ENCODE measurements at regions not wholly inside any gene's neighbourhood (a gene's known extent, or its start where the extent isn't known, plus 50 kb on each side); places are given as distances from the start of the nearest gene placed in this dataset.
"Not testable (repeated sequence)": the region's sequence is repeated elsewhere in the genome, so short reads cannot be mapped to it uniquely, and the experiment has no call there.

DNA sequence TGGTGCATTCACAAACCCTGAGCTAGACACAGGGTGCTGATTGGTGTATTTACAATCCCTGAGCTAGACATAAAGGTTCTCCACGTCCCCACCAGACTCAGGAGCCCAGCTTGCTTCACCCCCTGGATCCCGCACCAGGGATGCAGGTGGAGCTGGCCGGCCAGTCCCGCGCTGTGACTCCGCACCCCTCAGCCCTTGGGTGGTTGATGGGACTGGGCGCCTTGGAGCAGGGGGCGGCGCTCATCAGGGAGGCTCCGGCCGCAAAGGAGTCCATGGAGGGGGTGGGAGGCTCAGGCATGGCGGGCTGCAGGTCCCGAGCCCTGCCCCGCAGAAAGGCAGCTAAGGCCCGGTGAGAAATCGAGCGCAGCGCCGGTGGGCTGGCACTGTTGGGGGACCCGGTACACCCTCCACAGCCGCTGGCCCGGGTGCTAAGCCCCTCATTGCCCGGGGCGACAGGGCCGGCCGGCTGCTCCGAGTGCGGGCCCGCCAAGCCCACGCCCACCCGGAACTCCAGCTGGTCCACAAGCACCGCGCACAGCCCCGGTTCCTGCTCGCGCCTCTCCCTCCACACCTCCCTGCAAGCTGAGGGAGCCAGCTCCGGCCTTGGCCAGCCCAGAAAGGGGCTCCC lies 167.6 kb downstream of the VEGFC start:
- not testable (repeated sequence) for TF ChIP-seq POLR2A (IDR thresholded peaks at IDR 0.05; ENCODE audit: borderline replicate concordance, extremely low read depth, insufficient read depth, insufficient read length); CEBPB (IDR thresholded peaks at IDR 0.05; ENCODE audit: low read depth); FOSL1 (IDR thresholded peaks at IDR 0.05; ENCODE audit: low read depth); SP1 (IDR thresholded peaks at IDR 0.05; ENCODE audit: low read depth); POLR2AphosphoS5 (IDR thresholded peaks at IDR 0.05; ENCODE audit: low read depth, low read length); EZH2 (IDR thresholded peaks at IDR 0.05); ZNF274 (IDR thresholded peaks at IDR 0.05; ENCODE audit: low read depth, low read length); EGR1 (IDR thresholded peaks at IDR 0.05; ENCODE audit: low read depth); JUND (IDR thresholded peaks at IDR 0.05)
- TF ChIP-seq, protein P1, sequence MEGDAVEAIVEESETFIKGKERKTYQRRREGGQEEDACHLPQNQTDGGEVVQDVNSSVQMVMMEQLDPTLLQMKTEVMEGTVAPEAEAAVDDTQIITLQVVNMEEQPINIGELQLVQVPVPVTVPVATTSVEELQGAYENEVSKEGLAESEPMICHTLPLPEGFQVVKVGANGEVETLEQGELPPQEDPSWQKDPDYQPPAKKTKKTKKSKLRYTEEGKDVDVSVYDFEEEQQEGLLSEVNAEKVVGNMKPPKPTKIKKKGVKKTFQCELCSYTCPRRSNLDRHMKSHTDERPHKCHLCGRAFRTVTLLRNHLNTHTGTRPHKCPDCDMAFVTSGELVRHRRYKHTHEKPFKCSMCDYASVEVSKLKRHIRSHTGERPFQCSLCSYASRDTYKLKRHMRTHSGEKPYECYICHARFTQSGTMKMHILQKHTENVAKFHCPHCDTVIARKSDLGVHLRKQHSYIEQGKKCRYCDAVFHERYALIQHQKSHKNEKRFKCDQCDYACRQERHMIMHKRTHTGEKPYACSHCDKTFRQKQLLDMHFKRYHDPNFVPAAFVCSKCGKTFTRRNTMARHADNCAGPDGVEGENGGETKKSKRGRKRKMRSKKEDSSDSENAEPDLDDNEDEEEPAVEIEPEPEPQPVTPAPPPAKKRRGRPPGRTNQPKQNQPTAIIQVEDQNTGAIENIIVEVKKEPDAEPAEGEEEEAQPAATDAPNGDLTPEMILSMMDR (IDR thresholded peaks at IDR 0.05 in 2 of 3, conservative IDR thresholded peaks at IDR 0.05 in 1 of 3; ENCODE audit: borderline replicate concordance in 1 of 3, insufficient read depth in 1 of 3, low read depth in 2 of 3, low read length in 2 of 3), result not testable (repeated sequence)
- TF ChIP-seq, protein P2, sequence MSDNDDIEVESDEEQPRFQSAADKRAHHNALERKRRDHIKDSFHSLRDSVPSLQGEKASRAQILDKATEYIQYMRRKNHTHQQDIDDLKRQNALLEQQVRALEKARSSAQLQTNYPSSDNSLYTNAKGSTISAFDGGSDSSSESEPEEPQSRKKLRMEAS (IDR thresholded peaks at IDR 0.05), result not testable (repeated sequence)
- TF ChIP-seq, protein P3, sequence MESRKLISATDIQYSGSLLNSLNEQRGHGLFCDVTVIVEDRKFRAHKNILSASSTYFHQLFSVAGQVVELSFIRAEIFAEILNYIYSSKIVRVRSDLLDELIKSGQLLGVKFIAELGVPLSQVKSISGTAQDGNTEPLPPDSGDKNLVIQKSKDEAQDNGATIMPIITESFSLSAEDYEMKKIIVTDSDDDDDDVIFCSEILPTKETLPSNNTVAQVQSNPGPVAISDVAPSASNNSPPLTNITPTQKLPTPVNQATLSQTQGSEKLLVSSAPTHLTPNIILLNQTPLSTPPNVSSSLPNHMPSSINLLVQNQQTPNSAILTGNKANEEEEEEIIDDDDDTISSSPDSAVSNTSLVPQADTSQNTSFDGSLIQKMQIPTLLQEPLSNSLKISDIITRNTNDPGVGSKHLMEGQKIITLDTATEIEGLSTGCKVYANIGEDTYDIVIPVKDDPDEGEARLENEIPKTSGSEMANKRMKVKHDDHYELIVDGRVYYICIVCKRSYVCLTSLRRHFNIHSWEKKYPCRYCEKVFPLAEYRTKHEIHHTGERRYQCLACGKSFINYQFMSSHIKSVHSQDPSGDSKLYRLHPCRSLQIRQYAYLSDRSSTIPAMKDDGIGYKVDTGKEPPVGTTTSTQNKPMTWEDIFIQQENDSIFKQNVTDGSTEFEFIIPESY (IDR thresholded peaks at IDR 0.05; ENCODE audit: extremely low read depth, insufficient replicate concordance, low read length), result not testable (repeated sequence)
- TF ChIP-seq, protein P4, sequence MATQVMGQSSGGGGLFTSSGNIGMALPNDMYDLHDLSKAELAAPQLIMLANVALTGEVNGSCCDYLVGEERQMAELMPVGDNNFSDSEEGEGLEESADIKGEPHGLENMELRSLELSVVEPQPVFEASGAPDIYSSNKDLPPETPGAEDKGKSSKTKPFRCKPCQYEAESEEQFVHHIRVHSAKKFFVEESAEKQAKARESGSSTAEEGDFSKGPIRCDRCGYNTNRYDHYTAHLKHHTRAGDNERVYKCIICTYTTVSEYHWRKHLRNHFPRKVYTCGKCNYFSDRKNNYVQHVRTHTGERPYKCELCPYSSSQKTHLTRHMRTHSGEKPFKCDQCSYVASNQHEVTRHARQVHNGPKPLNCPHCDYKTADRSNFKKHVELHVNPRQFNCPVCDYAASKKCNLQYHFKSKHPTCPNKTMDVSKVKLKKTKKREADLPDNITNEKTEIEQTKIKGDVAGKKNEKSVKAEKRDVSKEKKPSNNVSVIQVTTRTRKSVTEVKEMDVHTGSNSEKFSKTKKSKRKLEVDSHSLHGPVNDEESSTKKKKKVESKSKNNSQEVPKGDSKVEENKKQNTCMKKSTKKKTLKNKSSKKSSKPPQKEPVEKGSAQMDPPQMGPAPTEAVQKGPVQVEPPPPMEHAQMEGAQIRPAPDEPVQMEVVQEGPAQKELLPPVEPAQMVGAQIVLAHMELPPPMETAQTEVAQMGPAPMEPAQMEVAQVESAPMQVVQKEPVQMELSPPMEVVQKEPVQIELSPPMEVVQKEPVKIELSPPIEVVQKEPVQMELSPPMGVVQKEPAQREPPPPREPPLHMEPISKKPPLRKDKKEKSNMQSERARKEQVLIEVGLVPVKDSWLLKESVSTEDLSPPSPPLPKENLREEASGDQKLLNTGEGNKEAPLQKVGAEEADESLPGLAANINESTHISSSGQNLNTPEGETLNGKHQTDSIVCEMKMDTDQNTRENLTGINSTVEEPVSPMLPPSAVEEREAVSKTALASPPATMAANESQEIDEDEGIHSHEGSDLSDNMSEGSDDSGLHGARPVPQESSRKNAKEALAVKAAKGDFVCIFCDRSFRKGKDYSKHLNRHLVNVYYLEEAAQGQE (IDR thresholded peaks at IDR 0.05; ENCODE audit: low read depth), result not testable (repeated sequence)
